Astrocyte of the spinal cord (primary cell): ENCODE measurements at regions not wholly inside any gene's neighbourhood (a gene's known extent, or its start where the extent isn't known, plus 50 kb on each side); places are given as distances from the start of the nearest gene placed in this dataset.
"Not testable (repeated sequence)": the region's sequence is repeated elsewhere in the genome, so short reads cannot be mapped to it uniquely, and the experiment has no call there.

ENCODE experiments used
- DNase-seq: peaks from one replicate; pipeline ENCODE4 v3.0.0; 2011; ENCODE audit warnings: low read depth, low spot score
- H3K4me3 ChIP-seq: 2 replicates; pipeline ENCODE4 v1.5.1; 2011; ENCODE audit warnings: low read depth, mild to moderate bottlenecking, low read length, moderate library complexity
- CTCF ChIP-seq: IDR thresholded peaks from 2 replicates; pipeline ENCODE4 v1.5.1; 2012; ENCODE audit warnings: low read depth, mild to moderate bottlenecking, low read length, inconsistent platforms
- in situ Hi-C: cut with HindIII; loops from 2 replicates; pipeline ENCODE4 v1.10.0; 2017; ENCODE audit warnings: low sequenced_read_pairs

GRCh38 chr9:80485420-80486250 is 913.9 kb downstream of the TLE4 start:
- in situ Hi-C loops = no loop called here
- TF ChIP-seq CTCF = no peak
- DNase-seq = no peak
- H3K4me3 ChIP-seq = no peak overlapping the region

GRCh38 chr9:80482251-80482650 is 910.5 kb downstream of the TLE4 start:
- DNase-seq, in situ Hi-C loops, H3K4me3 ChIP-seq: not testable (repeated sequence)

- DNase-seq = peak; percentile 13
- H3K4me3 ChIP-seq = no peak overlapping the region
- no peak for TF ChIP-seq CTCF
- in situ Hi-C loops = no loop called here
These were observed 895.9 kb downstream of the TLE4 start for GRCh38 chr9:80467632-80468031.

GRCh38 chr9:80465556-80465955 is 893.8 kb downstream of the TLE4 start:
- no peak for TF ChIP-seq CTCF
- in situ Hi-C loops = no loop called here
- no peak overlapping the region for H3K4me3 ChIP-seq
- DNase-seq = no peak

GRCh38 chr9:80449513-80449912 is 877.7 kb downstream of the TLE4 start:
- DNase-seq = no peak
- no peak overlapping the region for H3K4me3 ChIP-seq
- no peak for TF ChIP-seq CTCF
- in situ Hi-C loops = no loop called here

- no peak overlapping the region for H3K4me3 ChIP-seq
- in situ Hi-C loops = no loop called here
- DNase-seq = no peak
- TF ChIP-seq CTCF = no peak
These were observed 877.2 kb downstream of the TLE4 start for GRCh38 chr9:80448996-80449395.

- H3K4me3 ChIP-seq = no peak overlapping the region
- TF ChIP-seq CTCF = no peak
- in situ Hi-C loops = no loop called here
- no peak for DNase-seq
These were observed 876.1 kb downstream of the TLE4 start for GRCh38 chr9:80447876-80448275.
